ENCODE measurements at regions not wholly inside any gene's neighbourhood (a gene's known extent, or its start where the extent isn't known, plus 50 kb on each side); places are given as distances from the start of the nearest gene placed in this dataset.
"Not testable (repeated sequence)": the region's sequence is repeated elsewhere in the genome, so short reads cannot be mapped to it uniquely, and the experiment has no call there.

- not testable (repeated sequence) for H3K79me1 ChIP-seq (ENCODE audit: low read length); H3K79me2 ChIP-seq (ENCODE audit: control insufficient read depth, insufficient read depth, low read length, poor library complexity); H4K91ac ChIP-seq (ENCODE audit: low read depth, low read length); H3K4me1 ChIP-seq (ENCODE audit: control insufficient read depth in 1 of 2, insufficient read depth in 2 of 2, low read length in 2 of 2); H3K27me3 ChIP-seq (ENCODE audit: insufficient read depth, low read length); H2BK12ac ChIP-seq (ENCODE audit: low read length); H3K14ac ChIP-seq (ENCODE audit: low read length); H3K9me3 ChIP-seq (ENCODE audit: insufficient read depth, low read depth, low read length); H2AK5ac ChIP-seq (ENCODE audit: low read length); H3K4me2 ChIP-seq (ENCODE audit: low read length); H3K27ac ChIP-seq (ENCODE audit: low read depth, low read length); H4K8ac ChIP-seq (ENCODE audit: low read depth, low read length); H3K9ac ChIP-seq (ENCODE audit: low read length); H3K36me3 ChIP-seq (ENCODE audit: control insufficient read depth in 1 of 2, insufficient read depth in 2 of 2, low read length in 2 of 2); H4K12ac ChIP-seq (ENCODE audit: low read depth, low read length); H3K4me3 ChIP-seq (ENCODE audit: low read depth, low read length); H3K4ac ChIP-seq (ENCODE audit: low read depth, low read length); H2BK5ac ChIP-seq (ENCODE audit: low read depth, low read length, poor library complexity); H2AFZ ChIP-seq (ENCODE audit: insufficient read depth, low read length, poor library complexity); H3K23ac ChIP-seq (ENCODE audit: low read length); H2BK120ac ChIP-seq (ENCODE audit: insufficient read depth, low read length, poor library complexity); H3K18ac ChIP-seq (ENCODE audit: low read length)
- peak in 1 of 2 donors; percentile 18 for DNase-seq
- no CpG with 5 or more reads among the region's 1 CpG for WGBS (ENCODE audit: extremely low coverage, insufficient coverage, insufficient read length)
These were observed 236.4 kb downstream of the PAPSS1 start for GRCh38 chr4:107483621-107484020.

DNA sequence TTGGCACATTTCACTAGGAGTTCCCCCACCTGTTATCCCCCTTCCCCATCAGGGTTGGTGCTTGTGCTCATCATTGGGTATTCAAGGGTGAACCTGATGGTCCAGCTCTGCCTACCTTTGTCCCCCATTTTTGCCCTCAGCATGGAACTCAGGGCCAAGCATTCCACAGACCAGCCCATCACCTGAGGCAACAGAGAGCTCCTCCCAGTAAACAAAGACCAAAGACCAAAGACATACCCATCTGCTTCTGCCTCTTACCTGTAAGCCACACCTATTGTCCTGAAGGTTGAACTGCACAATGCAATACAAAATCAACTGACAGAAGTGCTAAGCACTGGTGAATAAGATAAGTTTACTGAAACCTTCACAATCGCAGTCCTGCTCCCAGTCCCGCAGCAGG, 237.5 kb downstream of the PAPSS1 start:
- Histone ChIP-seq H3K4ac (ENCODE audit: low read depth, low read length) (no peak overlapping the region), H4K8ac (ENCODE audit: low read depth, low read length) (no peak overlapping the region), H3K18ac (ENCODE audit: low read length) (no peak overlapping the region), H3K4me2 (ENCODE audit: low read length) (no peak overlapping the region), H2AK5ac (ENCODE audit: low read length) (no peak overlapping the region), H3K14ac (ENCODE audit: low read length) (no peak overlapping the region), H2BK5ac (ENCODE audit: low read depth, low read length, poor library complexity) (no peak overlapping the region), H3K27ac (ENCODE audit: low read depth, low read length) (no peak overlapping the region), H3K79me2 (ENCODE audit: control insufficient read depth, insufficient read depth, low read length, poor library complexity) (no peaks in the 10 kb centered on the region), H3K9me3 (ENCODE audit: insufficient read depth, low read depth, low read length) (peaks cover 5% of the 10 kb centered on the region), H4K91ac (ENCODE audit: low read depth, low read length) (no peak overlapping the region), H2AFZ (ENCODE audit: insufficient read depth, low read length, poor library complexity) (no peak overlapping the region), H3K36me3 (ENCODE audit: control insufficient read depth in 1 of 2, insufficient read depth in 2 of 2, low read length in 2 of 2) (no peaks in the 10 kb centered on the region), H2BK120ac (ENCODE audit: insufficient read depth, low read length, poor library complexity) (no peak overlapping the region), H3K4me3 (ENCODE audit: low read depth, low read length) (no peak overlapping the region), H2BK12ac (ENCODE audit: low read length) (no peak overlapping the region), H3K9ac (ENCODE audit: low read length) (no peak overlapping the region), H3K27me3 (ENCODE audit: insufficient read depth, low read length) (no peaks in the 10 kb centered on the region), H3K79me1 (ENCODE audit: low read length) (no peaks in the 10 kb centered on the region), H3K23ac (ENCODE audit: low read length) (no peak overlapping the region), H3K4me1 (ENCODE audit: control insufficient read depth in 1 of 2, insufficient read depth in 2 of 2, low read length in 2 of 2) (no peaks in the 10 kb centered on the region), H4K12ac (ENCODE audit: low read depth, low read length) (no peak overlapping the region)
- DNase-seq: peak in 1 of 2 donors; percentile 34
- WGBS (ENCODE audit: extremely low coverage, insufficient coverage, insufficient read length): no CpG with 5 or more reads among the region's 2 CpGs

DNA sequence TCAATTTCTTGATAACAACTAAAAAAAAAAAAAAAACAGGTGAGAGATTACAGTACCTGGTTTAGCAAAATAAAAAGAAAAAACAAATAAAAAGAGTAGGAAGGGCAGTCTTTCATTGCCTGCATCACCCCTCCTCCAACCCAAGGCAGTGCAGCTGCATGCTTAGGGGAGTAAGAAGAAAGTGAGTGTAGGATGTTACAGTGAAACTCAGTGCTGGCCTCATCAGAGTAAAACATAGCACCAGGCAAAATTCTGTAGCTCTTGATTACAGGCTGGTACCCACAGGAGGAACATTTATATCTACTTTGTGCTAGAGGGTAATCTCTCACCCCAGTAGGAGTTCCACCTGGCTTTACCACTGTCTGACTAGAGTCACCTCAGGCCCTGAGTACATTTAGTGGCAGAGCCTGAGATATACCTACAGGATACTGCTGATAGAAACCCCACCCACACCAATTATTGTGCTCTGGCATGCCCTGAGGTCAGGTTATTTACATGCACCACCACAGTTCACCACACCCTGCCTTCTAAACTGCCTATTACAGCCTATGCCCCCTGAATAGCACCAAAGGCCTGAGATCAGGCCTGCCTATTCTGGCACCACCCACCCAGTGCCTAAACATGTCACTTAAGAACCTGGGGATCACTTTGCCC, 241.6 kb downstream of the PAPSS1 start:
- Histone ChIP-seq H4K8ac (ENCODE audit: low read depth, low read length) (no peak overlapping the region), H3K9me3 (ENCODE audit: insufficient read depth, low read depth, low read length) (peaks cover 5% of the 10 kb centered on the region), H3K4me1 (ENCODE audit: control insufficient read depth in 1 of 2, insufficient read depth in 2 of 2, low read length in 2 of 2) (no peaks in the 10 kb centered on the region), H3K27me3 (ENCODE audit: insufficient read depth, low read length) (no peaks in the 10 kb centered on the region), H2AK5ac (ENCODE audit: low read length) (no peak overlapping the region), H3K4me3 (ENCODE audit: low read depth, low read length) (no peak overlapping the region), H3K14ac (ENCODE audit: low read length) (no peak overlapping the region), H3K4me2 (ENCODE audit: low read length) (no peak overlapping the region), H2BK12ac (ENCODE audit: low read length) (no peak overlapping the region), H3K36me3 (ENCODE audit: control insufficient read depth in 1 of 2, insufficient read depth in 2 of 2, low read length in 2 of 2) (no peaks in the 10 kb centered on the region), H3K18ac (ENCODE audit: low read length) (no peak overlapping the region), H3K4ac (ENCODE audit: low read depth, low read length) (no peak overlapping the region), H2BK5ac (ENCODE audit: low read depth, low read length, poor library complexity) (no peak overlapping the region), H3K27ac (ENCODE audit: low read depth, low read length) (no peak overlapping the region), H2AFZ (ENCODE audit: insufficient read depth, low read length, poor library complexity) (no peak overlapping the region), H4K91ac (ENCODE audit: low read depth, low read length) (no peak overlapping the region), H3K9ac (ENCODE audit: low read length) (no peak overlapping the region), H4K12ac (ENCODE audit: low read depth, low read length) (no peak overlapping the region), H2BK120ac (ENCODE audit: insufficient read depth, low read length, poor library complexity) (no peak overlapping the region), H3K79me1 (ENCODE audit: low read length) (no peaks in the 10 kb centered on the region), H3K23ac (ENCODE audit: low read length) (no peak overlapping the region), H3K79me2 (ENCODE audit: control insufficient read depth, insufficient read depth, low read length, poor library complexity) (no peaks in the 10 kb centered on the region)
- no peak for DNase-seq

DNA sequence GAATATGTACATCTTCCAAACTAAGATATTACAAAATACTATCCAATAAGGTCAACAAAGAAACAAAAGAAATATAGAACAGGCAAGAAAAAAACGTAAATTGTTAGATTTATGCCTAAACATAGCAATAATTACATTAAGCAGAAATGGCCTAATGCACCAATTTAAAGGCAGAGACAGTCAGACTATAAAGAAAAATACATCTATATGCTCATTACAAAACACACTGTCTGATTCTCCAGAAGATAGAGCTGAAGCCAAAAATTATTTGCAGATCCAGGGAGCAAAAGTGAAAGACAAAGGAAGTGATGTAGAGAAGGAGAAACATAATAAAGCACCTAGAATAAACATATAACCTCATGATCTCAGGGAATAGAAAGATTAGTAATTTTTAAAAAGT, 246.9 kb downstream of the PAPSS1 start:
- no peaks in the 10 kb centered on the region for H3K9me3 ChIP-seq (ENCODE audit: insufficient read depth, low read depth, low read length)
- H3K27me3 ChIP-seq (ENCODE audit: insufficient read depth, low read length): no peaks in the 10 kb centered on the region
- H3K27ac ChIP-seq (ENCODE audit: low read depth, low read length): no peak overlapping the region
- no peak overlapping the region for H4K91ac ChIP-seq (ENCODE audit: low read depth, low read length)
- H3K4me1 ChIP-seq (ENCODE audit: control insufficient read depth in 1 of 2, insufficient read depth in 2 of 2, low read length in 2 of 2): no peaks in the 10 kb centered on the region
- no peak overlapping the region for H3K23ac ChIP-seq (ENCODE audit: low read length)
- WGBS (ENCODE audit: extremely low coverage, insufficient coverage, insufficient read length): no CpG with 5 or more reads among the region's 1 CpG
- no peak overlapping the region for H3K9ac ChIP-seq (ENCODE audit: low read length)
- H2BK120ac ChIP-seq (ENCODE audit: insufficient read depth, low read length, poor library complexity): no peak overlapping the region
- no peak for DNase-seq
- H4K8ac ChIP-seq (ENCODE audit: low read depth, low read length): no peak overlapping the region
- no peak overlapping the region for H2AK5ac ChIP-seq (ENCODE audit: low read length)
- H3K4me3 ChIP-seq (ENCODE audit: low read depth, low read length): no peak overlapping the region
- no peak overlapping the region for H3K4ac ChIP-seq (ENCODE audit: low read depth, low read length)
- no peaks in the 10 kb centered on the region for H3K36me3 ChIP-seq (ENCODE audit: control insufficient read depth in 1 of 2, insufficient read depth in 2 of 2, low read length in 2 of 2)
- no peak overlapping the region for H4K12ac ChIP-seq (ENCODE audit: low read depth, low read length)
- H3K79me2 ChIP-seq (ENCODE audit: control insufficient read depth, insufficient read depth, low read length, poor library complexity): no peaks in the 10 kb centered on the region
- H3K14ac ChIP-seq (ENCODE audit: low read length): no peak overlapping the region
- no peak overlapping the region for H2BK5ac ChIP-seq (ENCODE audit: low read depth, low read length, poor library complexity)
- no peak overlapping the region for H2BK12ac ChIP-seq (ENCODE audit: low read length)
- H2AFZ ChIP-seq (ENCODE audit: insufficient read depth, low read length, poor library complexity): no peak overlapping the region
- H3K79me1 ChIP-seq (ENCODE audit: low read length): no peaks in the 10 kb centered on the region
- no peak overlapping the region for H3K4me2 ChIP-seq (ENCODE audit: low read length)
- no peak overlapping the region for H3K18ac ChIP-seq (ENCODE audit: low read length)
